OCI-LY1 (cell line): ENCODE measurements at regions not wholly inside any gene's neighbourhood (a gene's known extent, or its start where the extent isn't known, plus 50 kb on each side); places are given as distances from the start of the nearest gene placed in this dataset.
"Not testable (repeated sequence)": the region's sequence is repeated elsewhere in the genome, so short reads cannot be mapped to it uniquely, and the experiment has no call there.

ENCODE experiments used
- H2AFZ ChIP-seq: fragments of 200-600 bp; sonication (generic), shearing (Covaris generic); 2 replicates; pipeline ENCODE4 v1.6.0; 2014; ENCODE audit warnings: antibody characterized with exemption, mild to moderate bottlenecking, low read length
- H3F3A ChIP-seq: fragments of 200-600 bp; sonication (generic), shearing (Covaris generic); 2 replicates; pipeline ENCODE4 v1.6.0; 2014; ENCODE audit warnings: mild to moderate bottlenecking, antibody characterized with exemption, low read length, moderate library complexity; ENCODE audit not compliant: insufficient read depth
- H3K27ac ChIP-seq: fragments of 200-600 bp; sonication (generic); 2 replicates; pipeline ENCODE4 v1.5.1; 2014; ENCODE audit warnings: low read length, mixed run types, mild to moderate bottlenecking, low read depth; ENCODE audit not compliant: poor library complexity, severe bottlenecking
- H3K27me3 ChIP-seq: fragments of 200-600 bp; sonication (generic); 2 replicates; pipeline ENCODE4 v1.6.0; 2014; ENCODE audit warnings: antibody characterized with exemption, mild to moderate bottlenecking, low read length, moderate library complexity; ENCODE audit not compliant: insufficient read depth
- H3K36me3 ChIP-seq: fragments of 200-600 bp; sonication (generic); 2 replicates; pipeline ENCODE4 v1.6.1; 2014; ENCODE audit warnings: mild to moderate bottlenecking, antibody characterized with exemption, low read length, moderate library complexity, mixed read lengths; ENCODE audit not compliant: insufficient read depth
- H3K4me1 ChIP-seq: fragments of 200-600 bp; sonication (generic); 2 replicates; pipeline ENCODE4 v1.5.1; 2014; ENCODE audit warnings: mild to moderate bottlenecking, low read length, moderate library complexity; ENCODE audit not compliant: insufficient read depth, severe bottlenecking
- H3K4me2 ChIP-seq: fragments of 200-600 bp; sonication (generic), shearing (Covaris generic); 2 replicates; pipeline ENCODE4 v1.6.1; 2014; ENCODE audit warnings: low read length
- H3K4me3 ChIP-seq: fragments of 200-600 bp; sonication (generic); 2 replicates; pipeline ENCODE4 v1.5.1; 2014; ENCODE audit warnings: low read length, low read depth, mild to moderate bottlenecking, mixed read lengths; ENCODE audit not compliant: poor library complexity, severe bottlenecking
- H3K79me2 ChIP-seq: fragments of 200-600 bp; shearing (Covaris generic); 2 replicates; pipeline ENCODE4 v1.6.1; 2016; ENCODE audit warnings: mixed run types, low read length, mixed read lengths; ENCODE audit not compliant: insufficient read depth
- H3K9ac ChIP-seq: fragments of 200-600 bp; sonication (generic), shearing (Covaris generic); 2 replicates; pipeline ENCODE4 v1.6.1; 2014; ENCODE audit warnings: mild to moderate bottlenecking, low read length, mixed read lengths
- H3K9me2 ChIP-seq: fragments of 200-600 bp; sonication (generic), shearing (Covaris generic); 2 replicates; pipeline ENCODE4 v1.6.1; 2014; ENCODE audit warnings: low read depth, mild to moderate bottlenecking, low read length, mixed read lengths
- H3K9me3 ChIP-seq: fragments of 200-600 bp; shearing (Covaris generic); 2 replicates; pipeline ENCODE4 v1.6.1; 2014; ENCODE audit warnings: low read length, mixed read lengths
- H4K20me1 ChIP-seq: fragments of 200-600 bp; sonication (generic), shearing (Covaris generic); 2 replicates; pipeline ENCODE4 v1.6.0; 2016; ENCODE audit warnings: mild to moderate bottlenecking, low read length; ENCODE audit not compliant: insufficient read depth
- EZH2 ChIP-seq: fragments of 200-600 bp; sonication (generic), shearing (Covaris generic); IDR thresholded peaks from 2 replicates; pipeline ENCODE4 v1.8.0; 2017; ENCODE audit warnings: borderline replicate concordance, mixed run types, mild to moderate bottlenecking, antibody characterized with exemption, low read length, moderate library complexity, mixed read lengths
- TF ChIP-seq, protein P1 (sequence below): fragments of 200-600 bp; sonication (generic), shearing (Covaris generic); IDR thresholded peaks from 2 replicates; pipeline ENCODE4 v1.5.1; 2017; ENCODE audit warnings: mild to moderate bottlenecking, antibody characterized with exemption, low read length, moderate library complexity, mixed read lengths

- H3K4me3 ChIP-seq: no peak overlapping the region
- H3K9me3 ChIP-seq: no peaks in the 10 kb centered on the region
- TF ChIP-seq, protein P1, sequence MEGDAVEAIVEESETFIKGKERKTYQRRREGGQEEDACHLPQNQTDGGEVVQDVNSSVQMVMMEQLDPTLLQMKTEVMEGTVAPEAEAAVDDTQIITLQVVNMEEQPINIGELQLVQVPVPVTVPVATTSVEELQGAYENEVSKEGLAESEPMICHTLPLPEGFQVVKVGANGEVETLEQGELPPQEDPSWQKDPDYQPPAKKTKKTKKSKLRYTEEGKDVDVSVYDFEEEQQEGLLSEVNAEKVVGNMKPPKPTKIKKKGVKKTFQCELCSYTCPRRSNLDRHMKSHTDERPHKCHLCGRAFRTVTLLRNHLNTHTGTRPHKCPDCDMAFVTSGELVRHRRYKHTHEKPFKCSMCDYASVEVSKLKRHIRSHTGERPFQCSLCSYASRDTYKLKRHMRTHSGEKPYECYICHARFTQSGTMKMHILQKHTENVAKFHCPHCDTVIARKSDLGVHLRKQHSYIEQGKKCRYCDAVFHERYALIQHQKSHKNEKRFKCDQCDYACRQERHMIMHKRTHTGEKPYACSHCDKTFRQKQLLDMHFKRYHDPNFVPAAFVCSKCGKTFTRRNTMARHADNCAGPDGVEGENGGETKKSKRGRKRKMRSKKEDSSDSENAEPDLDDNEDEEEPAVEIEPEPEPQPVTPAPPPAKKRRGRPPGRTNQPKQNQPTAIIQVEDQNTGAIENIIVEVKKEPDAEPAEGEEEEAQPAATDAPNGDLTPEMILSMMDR: no peak
- TF ChIP-seq EZH2: no peak
- no peaks in the 10 kb centered on the region for H3K9me2 ChIP-seq
- no peaks in the 10 kb centered on the region for H3K36me3 ChIP-seq
- no peak overlapping the region for H3K4me2 ChIP-seq
- no peaks in the 10 kb centered on the region for H3K79me2 ChIP-seq
- H3F3A ChIP-seq: no peaks in the 10 kb centered on the region
- no peak overlapping the region for H3K9ac ChIP-seq
- no peaks in the 10 kb centered on the region for H4K20me1 ChIP-seq
- no peaks in the 10 kb centered on the region for H3K4me1 ChIP-seq
- no peak overlapping the region for H2AFZ ChIP-seq
- H3K27me3 ChIP-seq: no peaks in the 10 kb centered on the region; the same call in 1 of the 2 replicates
- no peak overlapping the region for H3K27ac ChIP-seq
Observed at GRCh38 chr6:170142559-170142958, 148.3 kb downstream of the DLL1 start.

DNA sequence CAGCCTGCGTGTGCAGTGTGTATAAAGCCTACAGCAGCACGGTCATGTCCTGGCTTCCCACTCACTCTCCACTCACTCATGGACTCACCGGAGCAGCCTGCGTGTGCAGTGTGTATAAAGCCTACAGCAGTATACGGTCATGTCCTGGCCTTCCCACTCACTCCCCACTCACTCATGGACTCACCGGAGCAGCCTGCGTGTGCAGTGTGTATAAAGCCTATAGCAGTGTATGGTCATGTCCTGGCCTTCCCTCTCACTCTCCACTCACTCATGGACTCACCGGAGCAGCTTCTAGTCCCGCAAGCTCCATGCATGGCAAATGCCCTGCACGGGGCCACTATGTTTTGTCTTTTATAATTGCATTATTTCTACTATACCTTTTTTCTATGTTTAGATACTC is 149.8 kb downstream of the DLL1 start:
- H3K4me2 ChIP-seq, H2AFZ ChIP-seq, H3K9me3 ChIP-seq, H3K4me1 ChIP-seq, H3K27ac ChIP-seq, H3F3A ChIP-seq, H3K36me3 ChIP-seq, H3K27me3 ChIP-seq, H3K9me2 ChIP-seq, H3K4me3 ChIP-seq, H3K79me2 ChIP-seq, H3K9ac ChIP-seq, H4K20me1 ChIP-seq: not testable (repeated sequence)

DNA sequence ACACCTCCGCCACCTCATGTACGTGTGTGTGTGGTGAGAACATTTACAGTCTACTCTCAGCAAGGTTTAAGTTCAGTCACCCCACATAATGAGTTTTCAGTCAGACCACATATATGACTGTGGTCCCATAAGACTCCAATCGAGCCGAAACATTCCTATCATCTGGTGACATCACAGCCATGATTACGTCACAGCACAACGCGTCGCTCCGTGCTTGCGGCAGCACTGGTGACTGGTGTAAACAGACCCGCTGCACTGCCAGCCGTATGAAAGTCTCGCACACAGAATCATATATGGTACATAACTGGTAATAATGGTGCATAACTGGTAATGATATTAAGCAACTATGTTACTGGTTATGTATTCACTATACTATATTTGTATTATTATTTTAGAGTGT is 150.7 kb downstream of the DLL1 start:
- Histone ChIP-seq H3K9me2 (no peaks in the 10 kb centered on the region), H3K4me1 (no peaks in the 10 kb centered on the region), H3K79me2 (no peaks in the 10 kb centered on the region), H3K9ac (no peak overlapping the region), H3K9me3 (no peaks in the 10 kb centered on the region), H3K4me2 (no peak overlapping the region), H3K4me3 (no peak overlapping the region), H2AFZ (no peak overlapping the region), H4K20me1 (no peaks in the 10 kb centered on the region), H3K27ac (no peak overlapping the region), H3K36me3 (no peaks in the 10 kb centered on the region), H3K27me3 (no peaks in the 10 kb centered on the region; the same call in 1 of the 2 replicates), H3F3A (no peaks in the 10 kb centered on the region)
- TF ChIP-seq, protein P1: no peak
- TF ChIP-seq EZH2: no peak

DNA sequence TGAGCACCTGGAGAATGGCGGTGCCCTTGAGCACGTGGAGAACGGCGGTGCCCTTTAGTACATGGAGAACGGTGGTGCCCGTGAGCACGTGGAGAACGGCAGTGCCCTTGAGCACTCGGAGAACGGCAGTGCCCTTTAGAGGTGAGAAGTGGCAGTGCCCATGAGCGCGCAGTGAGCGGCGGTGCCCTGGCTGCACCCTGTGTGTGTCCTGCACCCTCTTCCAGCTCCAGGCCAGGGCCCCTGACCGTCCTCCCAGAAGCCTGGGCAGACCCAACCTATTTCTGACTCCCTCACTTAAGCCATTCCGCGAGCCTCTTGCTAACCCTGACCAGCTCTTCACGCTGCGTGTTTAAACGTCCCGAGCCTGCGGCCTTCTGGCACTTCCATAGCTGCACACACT is 151.3 kb downstream of the DLL1 start:
- no peak overlapping the region for H3K4me2 ChIP-seq
- H3K9me3 ChIP-seq: no peaks in the 10 kb centered on the region
- no peaks in the 10 kb centered on the region for H4K20me1 ChIP-seq
- H3K27ac ChIP-seq: no peak overlapping the region
- H3K36me3 ChIP-seq: no peaks in the 10 kb centered on the region
- H3K9ac ChIP-seq: no peak overlapping the region
- no peak overlapping the region for H3K4me3 ChIP-seq
- no peaks in the 10 kb centered on the region; the same call in 1 of the 2 replicates for H3K27me3 ChIP-seq
- H3K79me2 ChIP-seq: no peaks in the 10 kb centered on the region
- H3K4me1 ChIP-seq: no peaks in the 10 kb centered on the region
- H3F3A ChIP-seq: no peaks in the 10 kb centered on the region
- TF ChIP-seq, protein P1: no peak
- TF ChIP-seq EZH2: no peak
- H3K9me2 ChIP-seq: no peaks in the 10 kb centered on the region
- no peak overlapping the region for H2AFZ ChIP-seq

DNA sequence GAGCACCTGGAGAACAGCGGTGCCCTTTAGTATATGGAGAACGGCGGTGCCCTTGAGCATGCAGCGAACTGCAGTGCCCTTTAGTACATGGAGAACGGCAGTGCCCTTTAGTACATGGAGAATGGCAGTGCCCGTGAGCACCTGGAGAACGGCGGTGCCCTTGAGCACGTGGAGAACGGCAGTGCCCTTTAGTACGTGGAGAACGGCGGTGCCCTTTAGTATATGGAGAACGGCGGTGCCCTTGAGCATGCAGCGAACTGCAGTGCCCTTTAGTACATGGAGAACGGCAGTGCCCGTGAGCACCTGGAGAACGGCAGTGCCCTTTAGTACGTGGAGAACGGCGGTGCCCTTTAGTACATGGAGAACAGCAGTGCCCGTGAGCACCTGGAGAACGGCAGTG is 151.8 kb downstream of the DLL1 start:
- not testable (repeated sequence) for H3K27me3 ChIP-seq, H3K9me3 ChIP-seq, H3K9me2 ChIP-seq, H4K20me1 ChIP-seq, H3K4me2 ChIP-seq, H3K9ac ChIP-seq, H3K36me3 ChIP-seq, H3K4me1 ChIP-seq, H3F3A ChIP-seq, H3K4me3 ChIP-seq, H2AFZ ChIP-seq, H3K79me2 ChIP-seq, H3K27ac ChIP-seq
